Stimulated activated CD4-positive, alpha-beta T cell treated with anti-CD3 and anti-CD28 coated beads, Interleukin-1b, Interleukin-23, amount 100 ng/mL, for 4 hours (primary cell): ENCODE measurements at regions not wholly inside any gene's neighbourhood (a gene's known extent, or its start where the extent isn't known, plus 50 kb on each side); places are given as distances from the start of the nearest gene placed in this dataset.

ENCODE experiments used
- DNase-seq, 2 donors: peaks; one replicate each; pipeline ENCODE4 v3.0.0-alpha.2; 2020; ENCODE audit warnings: low read depth in 2 of 2

GRCh38 chr17:72409405-72410002 lies 288.7 kb downstream of the SOX9 start:
- DNase-seq = no peak

DNA sequence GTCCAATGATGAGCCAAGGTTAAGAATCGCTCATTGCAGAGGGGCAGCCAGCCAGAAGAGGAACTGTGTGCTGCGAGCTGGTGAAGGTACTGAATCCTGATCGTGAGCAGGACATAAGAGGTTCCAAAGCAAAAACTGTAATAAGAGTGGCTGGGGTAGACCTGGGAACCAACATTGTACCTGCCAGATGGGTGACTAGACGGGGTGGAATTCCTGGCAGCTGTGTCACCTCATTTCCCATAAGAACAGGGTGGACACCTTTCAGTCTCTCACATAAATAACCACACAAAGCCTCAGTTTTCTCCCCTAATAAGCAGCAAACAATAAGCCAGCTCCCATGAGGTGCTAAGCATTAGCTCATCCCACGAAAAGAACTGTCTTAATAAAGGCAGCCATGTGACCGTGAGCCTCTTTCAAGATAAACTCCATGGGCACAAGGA lies 290.3 kb downstream of the SOX9 start:
- DNase-seq = no peak

GRCh38 chr17:72412650-72413076 lies 291.8 kb downstream of the SOX9 start:
- DNase-seq = no peak

- DNase-seq = no peak
Measured at GRCh38 chr17:72413077-72414031, 292.5 kb downstream of the SOX9 start.

- DNase-seq = no peak
Measured at GRCh38 chr17:72414032-72414396, 293.2 kb downstream of the SOX9 start.

DNA sequence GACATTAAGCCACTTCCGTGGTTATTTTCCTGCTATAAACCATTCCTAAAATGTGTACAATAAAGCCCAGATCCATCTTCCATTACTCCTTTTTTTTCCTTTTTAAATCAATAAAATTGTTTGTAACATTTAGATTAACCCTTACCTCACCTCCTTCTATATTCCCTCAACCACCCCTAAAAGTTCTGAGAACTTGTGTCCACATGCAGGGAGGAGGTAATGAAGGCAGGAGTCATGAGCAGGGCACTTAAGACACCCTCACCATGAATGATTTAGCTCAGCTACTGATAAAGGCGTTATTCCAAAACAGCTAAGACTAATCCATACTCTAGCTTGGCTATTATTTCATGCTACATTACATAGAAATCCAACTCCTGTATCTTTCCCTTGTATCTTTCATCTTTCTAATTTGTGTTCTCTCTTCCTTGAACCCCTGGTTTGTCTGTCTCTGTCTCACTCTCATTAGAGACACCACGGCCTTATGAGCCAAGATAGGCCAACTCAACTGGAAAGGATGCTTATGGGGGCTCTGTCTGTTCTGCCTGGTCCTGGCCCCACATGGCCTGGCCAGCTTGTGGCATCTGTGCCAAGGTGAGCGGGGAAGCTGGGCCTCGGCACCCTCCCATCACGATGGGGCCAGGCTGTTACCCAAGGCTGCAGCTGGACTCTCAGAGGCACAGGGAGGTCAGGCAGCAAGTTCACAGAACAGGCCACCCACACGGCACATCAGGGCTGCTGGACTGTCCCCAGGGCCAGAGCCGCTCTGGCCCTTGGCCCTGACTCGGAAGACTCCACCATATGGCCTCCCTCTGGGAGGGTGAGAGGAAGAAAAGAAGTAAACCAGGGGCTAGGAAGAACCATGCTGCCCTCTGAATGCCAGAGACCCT lies 294.4 kb downstream of the SOX9 start:
- DNase-seq = no peak

DNA sequence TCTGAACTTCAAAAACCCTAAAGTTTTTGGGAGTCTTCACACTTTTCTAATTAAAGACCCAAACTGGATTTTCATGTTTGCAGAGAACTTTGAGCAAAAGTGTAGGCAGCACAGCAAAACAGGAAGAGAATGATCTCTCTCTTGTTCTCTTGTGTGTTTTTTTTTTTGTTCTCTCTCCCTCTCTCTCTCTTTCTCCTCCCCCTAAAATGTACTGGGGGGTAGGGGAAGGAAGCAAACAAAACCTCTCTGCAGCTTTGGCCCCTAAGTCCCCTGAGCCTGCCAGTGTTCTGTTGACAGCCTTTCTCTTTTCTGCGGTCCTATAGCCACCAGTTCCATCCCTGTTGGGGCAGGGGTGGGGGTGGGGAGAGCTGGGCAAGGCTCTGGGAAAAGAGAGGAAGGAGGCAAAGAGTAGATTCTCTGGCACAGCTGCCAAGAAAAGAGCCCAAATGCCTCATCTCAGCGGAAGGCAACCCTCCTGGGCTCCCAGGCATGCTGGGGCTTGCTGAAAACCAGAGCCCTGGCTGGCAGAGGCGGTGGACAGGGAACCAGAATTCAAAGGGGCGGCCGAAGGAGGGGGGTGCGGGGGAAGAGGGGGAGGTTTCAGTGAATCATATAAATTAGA lies 295.3 kb downstream of the SOX9 start:
- DNase-seq = no peak

DNA sequence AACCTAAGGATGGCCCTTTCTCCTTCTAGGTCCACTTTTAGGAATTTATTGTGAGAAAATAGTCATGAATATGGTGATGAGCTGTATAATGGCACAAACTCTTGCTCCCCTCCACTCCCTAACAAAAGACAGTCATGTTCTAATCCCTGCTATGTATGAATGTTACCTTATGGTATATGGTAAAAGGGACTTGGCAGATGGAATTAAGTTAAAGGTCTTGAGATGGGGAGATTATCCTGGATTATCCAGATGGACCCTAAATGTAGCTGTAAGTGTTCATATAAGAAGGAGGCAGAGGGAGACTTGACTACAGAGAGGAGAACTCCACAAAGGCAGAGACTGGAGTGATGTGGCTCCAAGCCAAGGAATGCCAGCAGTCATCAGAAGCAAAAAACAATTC lies 296.1 kb downstream of the SOX9 start:
- no peak for DNase-seq

DNA sequence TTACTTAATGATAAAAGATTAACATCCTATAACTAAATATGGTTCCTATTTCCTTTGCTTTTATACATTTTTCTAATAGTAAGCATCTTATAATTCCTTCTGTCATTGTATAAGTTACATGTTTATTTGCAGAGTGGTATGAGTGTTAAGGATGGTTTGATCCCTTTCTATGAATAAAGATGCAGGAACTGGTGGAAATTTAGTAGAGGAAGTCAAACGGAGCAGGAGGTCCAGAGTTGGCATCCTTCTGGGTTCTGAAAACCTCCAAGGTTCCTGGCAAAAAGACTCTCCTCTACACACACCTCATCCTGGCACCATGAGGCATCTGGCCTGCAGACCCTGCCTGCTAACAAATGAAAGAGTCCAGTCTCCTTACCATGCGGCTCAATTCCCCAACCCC lies 296.8 kb downstream of the SOX9 start:
- no peak for DNase-seq

DNA sequence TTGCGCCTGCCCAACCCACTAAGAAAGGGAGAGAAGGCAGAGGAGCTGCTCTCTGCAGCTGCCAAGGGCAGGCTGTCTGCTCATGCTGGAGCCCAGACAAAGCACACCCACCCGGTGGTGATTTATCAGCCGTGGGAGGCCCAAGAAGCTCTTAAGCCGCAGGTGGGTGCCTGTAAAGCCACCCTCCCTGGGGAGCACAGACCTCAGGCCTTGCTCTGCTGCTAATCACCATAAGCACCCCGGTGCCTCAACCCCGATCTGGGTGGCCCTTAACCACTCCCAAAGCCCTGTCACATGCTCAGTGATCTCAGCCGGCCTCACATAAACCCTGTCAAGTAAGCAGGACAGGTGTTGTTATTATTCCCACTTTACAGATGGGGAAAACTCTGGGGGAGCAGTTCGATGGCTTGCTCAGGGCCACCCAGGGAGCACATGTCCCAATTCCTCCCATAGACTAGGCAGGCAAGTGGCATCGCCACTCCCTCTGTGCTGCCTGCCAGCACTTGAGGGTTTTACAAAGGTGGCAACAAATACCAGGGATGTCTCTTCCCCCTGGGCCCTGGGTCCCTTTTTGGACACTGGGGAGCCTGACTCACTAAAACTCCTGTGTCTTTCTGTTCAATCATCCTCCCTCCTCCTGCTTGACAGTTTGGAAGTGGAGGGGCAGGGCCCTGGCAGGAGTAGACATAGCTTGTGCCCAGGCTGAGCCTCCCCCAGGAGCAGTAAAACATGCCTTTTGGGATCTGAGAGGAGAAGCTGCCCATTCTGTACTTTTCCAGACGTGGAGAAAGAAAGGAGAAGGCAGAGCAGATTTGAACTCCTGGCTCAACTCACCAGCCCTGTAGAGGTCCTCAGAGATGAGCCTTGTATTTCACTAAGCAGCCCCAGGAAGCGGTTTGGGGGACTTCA lies 299.3 kb downstream of the SOX9 start:
- no peak for DNase-seq

- no peak for DNase-seq
Measured at GRCh38 chr17:72420775-72421127, 299.9 kb downstream of the SOX9 start.

DNA sequence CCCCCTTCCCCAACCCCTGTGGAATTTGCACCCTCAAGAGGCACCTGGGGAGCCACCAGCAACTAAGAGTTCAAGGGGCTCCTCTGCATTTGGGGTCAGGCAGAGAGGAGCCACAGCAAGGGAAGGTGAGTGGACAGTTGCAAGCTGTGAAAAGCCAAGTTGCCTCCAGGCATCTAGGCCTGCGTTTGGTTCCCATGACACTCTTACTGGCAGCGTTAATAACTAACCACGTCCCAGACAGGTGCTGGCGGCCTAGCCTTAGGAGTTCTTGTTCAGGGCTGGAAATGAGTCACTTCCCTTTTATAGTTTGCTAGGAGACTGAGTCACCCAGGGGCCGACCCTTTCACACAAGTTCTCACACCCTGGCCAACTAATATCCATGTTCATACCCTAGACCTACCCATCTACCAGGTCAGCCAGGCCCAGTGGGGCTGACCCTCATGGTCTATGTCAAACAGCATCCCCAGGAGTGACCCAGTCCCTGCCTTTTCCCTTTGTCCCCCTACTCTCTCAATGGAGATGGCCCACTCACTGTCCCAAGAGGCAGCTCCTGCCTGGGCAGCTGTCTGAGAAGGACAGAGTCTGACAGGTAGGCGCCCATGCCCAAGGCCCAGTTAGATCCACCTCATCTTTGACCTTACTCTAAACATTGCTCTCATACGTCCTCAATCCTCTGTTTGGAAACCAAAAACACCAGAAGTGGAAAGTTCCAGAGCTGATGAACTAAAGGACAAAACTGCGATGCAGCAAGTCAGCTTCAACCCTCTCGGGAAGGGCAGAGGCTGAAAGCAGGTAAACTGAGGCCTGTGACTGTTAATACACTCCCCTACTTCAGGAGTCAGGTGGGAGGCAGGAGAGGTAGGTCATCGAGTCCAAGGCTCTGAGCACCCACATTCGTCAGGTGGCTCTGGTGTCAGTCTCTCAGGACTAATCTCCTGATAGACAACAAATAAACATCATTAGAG lies 300.6 kb downstream of the SOX9 start:
- DNase-seq = no peak

DNA sequence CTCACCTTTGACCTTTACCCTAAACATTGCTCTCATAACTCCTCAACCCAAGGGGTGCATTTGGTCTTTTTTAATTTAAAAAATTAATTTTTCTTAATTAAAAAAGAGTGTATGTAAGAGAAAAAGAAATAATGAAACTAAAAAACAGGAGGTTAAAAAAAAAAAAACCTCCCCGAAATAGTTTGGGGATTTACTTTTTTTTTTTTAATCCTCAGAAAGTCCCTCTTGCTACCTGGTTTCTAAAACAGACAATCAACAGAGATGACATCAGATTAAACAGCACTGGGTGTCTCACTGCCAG lies 301.3 kb downstream of the SOX9 start:
- no peak for DNase-seq

DNA sequence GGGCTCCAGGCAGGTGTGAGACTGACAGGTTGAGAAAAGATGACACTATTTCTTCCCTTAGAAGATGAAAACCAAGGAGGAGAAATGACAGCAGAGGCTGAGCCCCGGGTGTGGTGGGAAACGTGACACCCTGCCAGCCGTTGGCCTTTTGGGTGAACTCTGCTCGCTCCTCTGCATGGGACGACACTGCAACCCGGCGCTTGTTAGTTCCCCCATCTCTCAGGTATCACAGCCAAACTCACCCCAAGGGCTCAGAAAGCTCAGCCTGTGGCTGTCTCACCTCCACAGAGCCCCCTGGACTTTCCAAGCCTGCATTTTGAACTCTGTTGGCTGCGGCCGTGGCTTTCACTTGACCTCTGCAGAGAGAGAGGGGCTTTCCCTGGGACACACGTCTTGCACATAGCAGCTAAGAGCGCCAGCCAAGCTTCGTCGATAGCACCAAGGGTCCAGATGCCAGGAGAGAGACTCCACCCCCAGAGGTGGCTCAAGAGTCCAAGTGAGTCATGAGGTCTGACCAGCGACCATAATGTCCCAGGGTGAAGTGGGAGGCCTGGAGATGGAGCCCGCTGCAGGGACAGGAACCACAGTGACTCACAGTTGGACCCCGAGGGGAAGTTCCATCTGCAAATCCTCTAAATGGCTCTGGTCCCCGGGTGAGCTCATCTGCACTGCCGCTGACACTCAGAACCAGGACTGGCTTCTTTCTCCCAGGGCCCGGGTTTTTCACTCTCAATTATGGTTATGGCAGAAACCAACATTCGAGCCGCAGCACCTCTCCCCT lies 301.9 kb downstream of the SOX9 start:
- DNase-seq = no peak

GRCh38 chr17:72423286-72423589 lies 302.4 kb downstream of the SOX9 start:
- DNase-seq = no peak

GRCh38 chr17:72423718-72424117 lies 302.9 kb downstream of the SOX9 start:
- no peak for DNase-seq

GRCh38 chr17:72424505-72425117 lies 303.8 kb downstream of the SOX9 start:
- DNase-seq = no peak

- DNase-seq = no peak
Measured at GRCh38 chr17:72425133-72425793, 304.4 kb downstream of the SOX9 start.
